HUES6 (cell line): ENCODE measurements at regions not wholly inside any gene's neighbourhood (a gene's known extent, or its start where the extent isn't known, plus 50 kb on each side); places are given as distances from the start of the nearest gene placed in this dataset.

Source experiments
- H3K27ac ChIP-seq: 2 replicates; pipeline ENCODE4 v1.7.0; 2013; ENCODE audit warnings: low read depth, mild to moderate bottlenecking, low read length, inconsistent platforms
- H3K27me3 ChIP-seq: 2 replicates; pipeline ENCODE4 v1.6.1; 2013; ENCODE audit warnings: low read length; ENCODE audit not compliant: control insufficient read depth, insufficient read depth
- H3K36me3 ChIP-seq: 2 replicates; pipeline ENCODE4 v1.6.1; 2013; ENCODE audit warnings: low read length; ENCODE audit not compliant: control insufficient read depth, insufficient read depth
- H3K4me1 ChIP-seq: 2 replicates; pipeline ENCODE4 v1.6.1; 2013; ENCODE audit warnings: low read length; ENCODE audit not compliant: control insufficient read depth, insufficient read depth
- H3K4me3 ChIP-seq: 2 replicates; pipeline ENCODE4 v1.5.1; 2013; ENCODE audit warnings: low read depth, low read length
- H3K9ac ChIP-seq: one replicate; pipeline ENCODE4 v1.6.1; 2013; ENCODE audit warnings: mild to moderate bottlenecking, low read length
- H3K9me3 ChIP-seq: 2 replicates; pipeline ENCODE4 v1.6.1; 2013; ENCODE audit warnings: low read depth, low read length; ENCODE audit not compliant: control insufficient read depth, insufficient read depth

DNA sequence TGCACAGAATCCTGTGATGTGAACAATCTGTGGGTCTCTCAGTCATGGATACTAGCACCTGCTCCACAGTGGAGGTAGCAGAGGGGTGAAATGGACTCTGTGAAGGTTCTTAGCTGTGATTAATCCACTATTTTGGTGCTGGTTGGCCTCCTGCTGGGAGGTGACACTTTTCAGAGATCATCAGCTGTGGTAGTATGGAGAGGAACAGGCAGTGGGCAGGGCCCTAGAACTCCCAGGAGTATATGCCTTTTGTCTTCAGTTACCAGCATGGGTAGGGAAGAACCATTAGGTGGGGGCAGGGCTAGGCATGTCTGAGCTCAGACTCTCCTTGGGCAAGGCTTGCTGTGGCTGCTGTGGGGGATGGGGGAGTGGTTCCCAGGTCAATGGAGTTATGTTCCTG lies 54.0 kb upstream of the KCNJ15 start:
- no peaks in the 10 kb centered on the region for H3K9me3 ChIP-seq
- no peaks in the 10 kb centered on the region for H3K36me3 ChIP-seq
- H3K4me1 ChIP-seq: peaks cover 7% of the 10 kb centered on the region; the same call in 1 of the 2 replicates
- H3K27me3 ChIP-seq: no peaks in the 10 kb centered on the region
- H3K9ac ChIP-seq: no peak overlapping the region
- no peak overlapping the region for H3K27ac ChIP-seq
- no peak overlapping the region for H3K4me3 ChIP-seq

- H3K27me3 ChIP-seq: no peaks in the 10 kb centered on the region
- no peak overlapping the region for H3K4me3 ChIP-seq
- no peaks in the 10 kb centered on the region for H3K36me3 ChIP-seq
- no peaks in the 10 kb centered on the region for H3K9me3 ChIP-seq
- H3K9ac ChIP-seq: no peak overlapping the region
- H3K27ac ChIP-seq: no peak overlapping the region
- peaks cover 7% of the 10 kb centered on the region; the same call in 1 of the 2 replicates for H3K4me1 ChIP-seq
Observed at GRCh38 chr21:38203229-38203628, 53.6 kb upstream of the KCNJ15 start.

- Histone ChIP-seq H3K4me1 (peaks cover 7% of the 10 kb centered on the region; the same call in 1 of the 2 replicates), H3K27ac (no peak overlapping the region), H3K9ac (no peak overlapping the region), H3K4me3 (no peak overlapping the region), H3K36me3 (no peaks in the 10 kb centered on the region), H3K27me3 (no peaks in the 10 kb centered on the region), H3K9me3 (peaks cover 17% of the 10 kb centered on the region; the same call in 1 of the 2 replicates)
Observed at GRCh38 chr21:38205940-38206339, 50.9 kb upstream of the KCNJ15 start.

GRCh38 chr21:38206646-38207045 lies 50.1 kb upstream of the KCNJ15 start:
- no peak overlapping the region for H3K4me3 ChIP-seq
- no peak overlapping the region for H3K9ac ChIP-seq
- H3K36me3 ChIP-seq: no peaks in the 10 kb centered on the region
- no peaks in the 10 kb centered on the region for H3K27me3 ChIP-seq
- peaks cover 7% of the 10 kb centered on the region; the same call in 1 of the 2 replicates for H3K4me1 ChIP-seq
- no peak overlapping the region for H3K27ac ChIP-seq
- H3K9me3 ChIP-seq: peaks cover 17% of the 10 kb centered on the region; the same call in 1 of the 2 replicates
